NT2/D1 (cell line): ENCODE measurements at regions not wholly inside any gene's neighbourhood (a gene's known extent, or its start where the extent isn't known, plus 50 kb on each side); places are given as distances from the start of the nearest gene placed in this dataset.
"Not testable (repeated sequence)": the region's sequence is repeated elsewhere in the genome, so short reads cannot be mapped to it uniquely, and the experiment has no call there.

ENCODE experiments used
- SUZ12 ChIP-seq: IDR thresholded peaks from 2 replicates; pipeline ENCODE4 v1.6.1; 2011; ENCODE audit not compliant: insufficient read length, insufficient read depth; ENCODE audit errors: extremely low read depth
- YY1 ChIP-seq: IDR thresholded peaks from 2 replicates; pipeline ENCODE4 v1.6.1; 2011; ENCODE audit not compliant: insufficient read length, insufficient read depth
- ZNF274 ChIP-seq: IDR thresholded peaks from 2 replicates; pipeline ENCODE4 v1.6.1; 2011; ENCODE audit warnings: mild to moderate bottlenecking, low read depth, low read length

- not testable (repeated sequence) for TF ChIP-seq YY1, ZNF274, SUZ12
Observed at GRCh38 chr16:73940786-73941185, 355.8 kb upstream of the PSMD7 start.
